Gastroesophageal sphincter (tissue), 4 donors: ENCODE measurements at regions not wholly inside any gene's neighbourhood (a gene's known extent, or its start where the extent isn't known, plus 50 kb on each side); places are given as distances from the start of the nearest gene placed in this dataset.

Source experiments
- ATAC-seq: fragments of 150-250 bp; one replicate; pipeline ENCODE4 v1.9.1; 2016; ENCODE audit warnings: mild to moderate bottlenecking, moderate library complexity
- H3K27ac ChIP-seq, 4 donors: fragments of 200-600 bp; sonication (generic) in 3 of 4; 1 replicate in 3 of 4; 2 replicates in 1 of 4; pipeline ENCODE4 v1.5.1; 2016 to 2019
- H3K27me3 ChIP-seq: fragments of 200-600 bp; sonication (generic); one replicate; pipeline ENCODE4 v1.5.1; 2019
- H3K36me3 ChIP-seq, 2 donors: fragments of 200-600 bp; sonication (generic); one replicate each; pipeline ENCODE4 v1.5.1; 2019; ENCODE audit warnings: control low read depth in 1 of 2
- H3K4me1 ChIP-seq, 3 donors: fragments of 200-600 bp; sonication (generic); 1 replicate in 2 of 3; 2 replicates in 1 of 3; pipeline ENCODE4 v1.5.1; 2016 to 2019; ENCODE audit warnings: control low read depth in 2 of 3
- H3K4me3 ChIP-seq, 2 donors: fragments of 200-600 bp; sonication (generic); one replicate each; pipeline ENCODE4 v1.5.1; 2019; ENCODE audit warnings: mild to moderate bottlenecking in 1 of 2, moderate library complexity in 1 of 2
- H3K9me3 ChIP-seq, 3 donors: fragments of 200-600 bp; sonication (generic); one replicate each; pipeline ENCODE4 v1.5.1; 2017 to 2019; ENCODE audit warnings: control low read depth in 2 of 3
- CTCF ChIP-seq, 4 experiments: fragments of 200-600 bp in 2 of 4; fragments of 450-650 bp in 2 of 4; sonication (generic) in 1 of 4; IDR thresholded peaks; one replicate each; pipeline ENCODE4 v1.5.1; 2017 to 2019; ENCODE audit warnings: antibody characterized with exemption in 4 of 4, mild to moderate bottlenecking in 2 of 4, moderate library complexity in 2 of 4
- EP300 ChIP-seq: sonication (generic); formaldehyde crosslinking; IDR thresholded peaks from one replicate; pipeline ENCODE4 v1.6.1; 2017; ENCODE audit warnings: antibody characterized with exemption, mild to moderate bottlenecking
- POLR2A ChIP-seq, 2 donors: fragments of 450-650 bp; IDR thresholded peaks; one replicate each; pipeline ENCODE4 v1.6.1; 2017; ENCODE audit warnings: antibody characterized with exemption in 2 of 2, mild to moderate bottlenecking in 2 of 2, moderate library complexity in 1 of 2
- POLR2AphosphoS5 ChIP-seq: sonication (generic); formaldehyde crosslinking; IDR thresholded peaks from one replicate; pipeline ENCODE4 v1.6.1; 2017; ENCODE audit warnings: antibody characterized with exemption
- WGBS, 2 donors: methylation state at CpG; one replicate each; pipeline ENCODE4 v1.1.5; 2018; ENCODE audit warnings: low coverage in 1 of 2; 5-methylcytosine and 5-hydroxymethylcytosine counted together

GRCh38 chr5:31007672-31008071 lies 185.8 kb upstream of the CDH6 start:
- ATAC-seq = no peak
- WGBS, 2 donors = 83% methylated on average over 1 of the region's 4 CpGs; no CpG with 5 or more reads in 1 of the 2 donors
- Histone ChIP-seq H3K27me3 (no peaks in the 10 kb centered on the region), H3K4me3 (no peak overlapping the region), H3K9me3 (no peaks in the 10 kb centered on the region), H3K36me3 (no peaks in the 10 kb centered on the region), H3K4me1 (no peaks in the 10 kb centered on the region), H3K27ac (no peak overlapping the region)
- TF ChIP-seq EP300 (no peak), POLR2AphosphoS5 (no peak), CTCF (IDR thresholded peaks at IDR 0.05) (no peak), POLR2A (IDR thresholded peaks at IDR 0.05) (no peak)

GRCh38 chr5:31000287-31000686 lies 193.2 kb upstream of the CDH6 start:
- Histone ChIP-seq H3K36me3 (no peaks in the 10 kb centered on the region), H3K4me1 (no peaks in the 10 kb centered on the region), H3K27ac (no peak overlapping the region), H3K4me3 (no peak overlapping the region), H3K27me3 (no peaks in the 10 kb centered on the region), H3K9me3 (no peaks in the 10 kb centered on the region)
- WGBS, 2 donors = 74 to 80% methylated on average over 2 to 3 of the region's 3 CpGs
- ATAC-seq = no peak
- TF ChIP-seq EP300 (no peak), POLR2AphosphoS5 (no peak), POLR2A (IDR thresholded peaks at IDR 0.05) (no peak), CTCF (IDR thresholded peaks at IDR 0.05) (no peak)

- ATAC-seq = no peak
- no peaks in the 10 kb centered on the region for H3K27me3 ChIP-seq
- H3K9me3 ChIP-seq = no peaks in the 10 kb centered on the region
- no peaks in the 10 kb centered on the region for H3K4me1 ChIP-seq
- TF ChIP-seq POLR2AphosphoS5 = no peak
- TF ChIP-seq EP300 = no peak
- no peak for TF ChIP-seq CTCF (IDR thresholded peaks at IDR 0.05)
- no peak for TF ChIP-seq POLR2A (IDR thresholded peaks at IDR 0.05)
- no peak overlapping the region for H3K27ac ChIP-seq
- no peaks in the 10 kb centered on the region for H3K36me3 ChIP-seq
- 74 to 83% methylated on average over 1 of the region's 1 CpG for WGBS, 2 donors
- no peak overlapping the region for H3K4me3 ChIP-seq
Observed at GRCh38 chr5:30997681-30998080, 195.8 kb upstream of the CDH6 start.

- TF ChIP-seq POLR2A (IDR thresholded peaks at IDR 0.05) = no peak
- TF ChIP-seq EP300 = no peak
- no peak for TF ChIP-seq CTCF (IDR thresholded peaks at IDR 0.05)
- no peak for TF ChIP-seq POLR2AphosphoS5
- H3K27me3 ChIP-seq = no peaks in the 10 kb centered on the region
- no peaks in the 10 kb centered on the region for H3K9me3 ChIP-seq
- H3K4me3 ChIP-seq = no peak overlapping the region
- H3K36me3 ChIP-seq = no peaks in the 10 kb centered on the region
- H3K4me1 ChIP-seq = peaks cover 0 to 4% (median 0%) of the 10 kb centered on the region in 3 donors
- H3K27ac ChIP-seq = no peak overlapping the region
- ATAC-seq = no peak
- 74 to 81% methylated on average over 3 of the region's 3 CpGs for WGBS, 2 donors
Observed at GRCh38 chr5:30994902-30995301, 198.6 kb upstream of the CDH6 start.

- Histone ChIP-seq H3K36me3 (no peaks in the 10 kb centered on the region), H3K27me3 (no peaks in the 10 kb centered on the region), H3K4me3 (no peak overlapping the region), H3K4me1 (peaks cover 0 to 4% (median 0%) of the 10 kb centered on the region in 3 donors), H3K9me3 (no peaks in the 10 kb centered on the region), H3K27ac (no peak overlapping the region)
- no peak for ATAC-seq
- WGBS, 2 donors = 91 to 95% methylated on average over 4 of the region's 4 CpGs
- TF ChIP-seq POLR2A (IDR thresholded peaks at IDR 0.05) (no peak), EP300 (no peak), CTCF (IDR thresholded peaks at IDR 0.05) (no peak), POLR2AphosphoS5 (no peak)
Observed at GRCh38 chr5:30994176-30994575, 199.3 kb upstream of the CDH6 start.
